HepG2 (cell line): ENCODE measurements at regions not wholly inside any gene's neighbourhood (a gene's known extent, or its start where the extent isn't known, plus 50 kb on each side); places are given as distances from the start of the nearest gene placed in this dataset.

Experiments used
- AHDC1 ChIP-seq: sonication (generic); formaldehyde crosslinking; IDR thresholded peaks from 2 replicates; pipeline ENCODE4 v1.5.1; 2020; ENCODE audit warnings: mild to moderate bottlenecking, missing genetic modification reagents, borderline replicate concordance
- HIC2 ChIP-seq: sonication (generic); formaldehyde crosslinking; IDR thresholded peaks from 2 replicates; pipeline ENCODE4 v1.9.0; 2022; ENCODE audit warnings: low read depth, missing genetic modification reagents
- NFIC ChIP-seq: IDR thresholded peaks from 2 replicates; pipeline ENCODE4 v1.6.1; 2012; ENCODE audit warnings: mild to moderate bottlenecking, low read length, inconsistent platforms
- POGK ChIP-seq: sonication (generic); formaldehyde crosslinking; conservative IDR thresholded peaks from 2 replicates; pipeline ENCODE4 v1.8.0; 2022; ENCODE audit warnings: mild to moderate bottlenecking, moderate library complexity, missing genetic modification reagents
- RNF2 ChIP-seq: fragments of 450-650 bp; conservative IDR thresholded peaks from 2 replicates; pipeline ENCODE4 v1.6.1; 2016; ENCODE audit warnings: low read depth
- SOX6 ChIP-seq, 2 experiments: fragments of 450-650 bp in 1 of 2; sonication (generic) in 1 of 2; formaldehyde crosslinking in 1 of 2; IDR thresholded peaks; 2 replicates each; pipeline versions ENCODE4 v1.4.0 to v1.6.1; 2017 to 2020; ENCODE audit warnings: antibody characterized with exemption in 1 of 2, mild to moderate bottlenecking in 1 of 2, missing genetic modification reagents in 1 of 2
- TEF ChIP-seq: sonication (generic); formaldehyde crosslinking; IDR thresholded peaks from 2 replicates; pipeline ENCODE4 v1.5.0; 2020; ENCODE audit warnings: missing genetic modification reagents
- ZFX ChIP-seq: sonication (generic); formaldehyde crosslinking; IDR thresholded peaks from 2 replicates; pipeline ENCODE4 v1.4.0; 2020; ENCODE audit warnings: mild to moderate bottlenecking, low read depth, missing genetic modification reagents, moderate library complexity
- ZNF383 ChIP-seq: sonication (generic); formaldehyde crosslinking; IDR thresholded peaks from 2 replicates; pipeline ENCODE4 v1.4.0; 2020; ENCODE audit warnings: missing genetic modification reagents, mild to moderate bottlenecking, borderline replicate concordance
- TF ChIP-seq, protein P1 (sequence below): sonication (generic); formaldehyde crosslinking; IDR thresholded peaks from 2 replicates; pipeline ENCODE4 v1.5.0; 2020; ENCODE audit warnings: mild to moderate bottlenecking, missing genetic modification reagents
- TF ChIP-seq, protein P2 (sequence below): IDR thresholded peaks from 2 replicates; pipeline ENCODE4 v1.6.1; 2012; ENCODE audit warnings: low read depth, low read length, improper control_type of control experiment

DNA sequence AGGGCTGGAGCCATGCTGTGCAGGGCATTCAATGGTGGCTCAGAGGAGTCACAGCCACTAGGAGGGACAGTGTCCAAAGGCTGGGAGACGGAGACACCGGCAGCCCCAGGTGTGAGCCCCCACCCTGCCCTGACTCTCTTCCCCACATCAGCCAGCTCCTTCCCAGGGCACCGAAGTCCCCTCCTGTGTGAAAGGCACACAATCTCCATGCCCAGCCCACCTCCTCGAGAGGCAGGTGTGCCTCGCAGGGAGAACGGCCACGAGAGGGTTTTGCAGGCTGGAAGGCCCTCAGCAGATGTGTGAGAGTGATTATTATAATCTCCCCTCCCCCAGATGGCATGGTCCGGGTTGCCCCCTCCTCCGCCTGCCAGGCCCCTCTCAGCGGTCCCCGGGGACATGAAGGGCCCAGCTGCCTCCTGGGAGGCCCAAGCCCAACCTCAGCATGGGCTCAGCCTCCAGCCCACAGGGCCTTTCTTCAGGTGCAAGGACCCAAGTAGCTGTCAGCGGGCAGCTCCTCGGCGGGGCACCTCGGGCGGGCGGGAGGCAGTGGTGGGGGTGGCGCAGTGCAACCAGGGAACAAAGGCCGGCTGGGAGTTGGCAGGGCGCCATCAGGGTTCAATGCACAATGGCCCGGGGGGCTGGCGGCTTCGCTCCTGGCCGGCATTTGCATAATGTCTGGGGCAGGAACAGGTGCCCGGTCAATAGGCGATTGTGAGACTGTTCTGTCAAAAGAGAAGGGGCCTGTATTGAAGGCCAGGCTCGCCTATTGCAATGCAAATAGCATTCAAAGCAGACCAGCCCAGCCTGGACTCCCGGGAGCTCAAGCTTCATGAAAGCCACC is 155.3 kb upstream of the ZMIZ1 start (continued):
- TF ChIP-seq ZFX (CRISPR knock-in tag), result peak; percentile 43; the same call in 1 of the 2 replicates
- TF ChIP-seq, protein P1, sequence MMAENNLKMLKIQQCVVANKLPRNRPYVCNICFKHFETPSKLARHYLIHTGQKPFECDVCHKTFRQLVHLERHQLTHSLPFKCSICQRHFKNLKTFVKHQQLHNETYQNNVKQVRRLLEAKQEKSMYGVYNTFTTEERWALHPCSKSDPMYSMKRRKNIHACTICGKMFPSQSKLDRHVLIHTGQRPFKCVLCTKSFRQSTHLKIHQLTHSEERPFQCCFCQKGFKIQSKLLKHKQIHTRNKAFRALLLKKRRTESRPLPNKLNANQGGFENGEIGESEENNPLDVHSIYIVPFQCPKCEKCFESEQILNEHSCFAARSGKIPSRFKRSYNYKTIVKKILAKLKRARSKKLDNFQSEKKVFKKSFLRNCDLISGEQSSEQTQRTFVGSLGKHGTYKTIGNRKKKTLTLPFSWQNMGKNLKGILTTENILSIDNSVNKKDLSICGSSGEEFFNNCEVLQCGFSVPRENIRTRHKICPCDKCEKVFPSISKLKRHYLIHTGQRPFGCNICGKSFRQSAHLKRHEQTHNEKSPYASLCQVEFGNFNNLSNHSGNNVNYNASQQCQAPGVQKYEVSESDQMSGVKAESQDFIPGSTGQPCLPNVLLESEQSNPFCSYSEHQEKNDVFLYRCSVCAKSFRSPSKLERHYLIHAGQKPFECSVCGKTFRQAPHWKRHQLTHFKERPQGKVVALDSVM (CRISPR knock-in tag), result peak; percentile 46; the same call in 1 of the 2 replicates
- TF ChIP-seq, protein P2, sequence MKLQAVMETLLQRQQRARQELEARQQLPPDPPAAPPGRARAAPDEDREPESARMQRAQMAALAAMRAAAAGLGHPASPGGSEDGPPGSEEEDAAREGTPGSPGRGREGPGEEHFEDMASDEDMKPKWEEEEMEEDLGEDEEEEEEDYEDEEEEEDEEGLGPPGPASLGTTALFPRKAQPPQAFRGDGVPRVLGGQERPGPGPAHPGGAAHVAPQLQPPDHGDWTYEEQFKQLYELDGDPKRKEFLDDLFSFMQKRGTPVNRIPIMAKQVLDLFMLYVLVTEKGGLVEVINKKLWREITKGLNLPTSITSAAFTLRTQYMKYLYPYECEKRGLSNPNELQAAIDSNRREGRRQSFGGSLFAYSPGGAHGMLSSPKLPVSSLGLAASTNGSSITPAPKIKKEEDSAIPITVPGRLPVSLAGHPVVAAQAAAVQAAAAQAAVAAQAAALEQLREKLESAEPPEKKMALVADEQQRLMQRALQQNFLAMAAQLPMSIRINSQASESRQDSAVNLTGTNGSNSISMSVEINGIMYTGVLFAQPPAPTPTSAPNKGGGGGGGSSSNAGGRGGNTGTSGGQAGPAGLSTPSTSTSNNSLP, result no peak
- peak; percentile 61; the same call in 1 of the 2 replicates for TF ChIP-seq NFIC
- no peak for TF ChIP-seq TEF
- TF ChIP-seq HIC2, result peak; percentile 86
- 0 out of 2 replicates have a peak, but pooled peaks have one; percentile 35 for TF ChIP-seq POGK (CRISPR knock-in tag)
- no peak for TF ChIP-seq RNF2
- TF ChIP-seq ZNF383 (CRISPR knock-in tag), result no peak
- no peak for TF ChIP-seq AHDC1 (CRISPR knock-in tag)
- no peak for TF ChIP-seq SOX6 (IDR thresholded peaks at IDR 0.05)
- peak; percentile 97 for TF ChIP-seq SOX6 (CRISPR knock-in tag; IDR thresholded peaks at IDR 0.05)
